ENCODE measurements at regions not wholly inside any gene's neighbourhood (a gene's known extent, or its start where the extent isn't known, plus 50 kb on each side); places are given as distances from the start of the nearest gene placed in this dataset.

- no peak for ATAC-seq
- no peaks in the 10 kb centered on the region for H3K27me3 ChIP-seq
- H3K9me3 ChIP-seq, result no peaks in the 10 kb centered on the region
- no peak overlapping the region for H3K4me3 ChIP-seq
- DNase-seq, result no peak
- intact Hi-C loops (cut with DNase I), result no loop called here
- peaks cover 5% of the 10 kb centered on the region for H3K36me3 ChIP-seq
- H3K4me1 ChIP-seq, result peaks cover 15% of the 10 kb centered on the region
- no peak for TF ChIP-seq CTCF (IDR thresholded peaks at IDR 0.05)
- H3K27ac ChIP-seq, result no peak overlapping the region
These were observed 292.0 kb upstream of the DMRT1 start for GRCh38 chr9:549455-549997.

- TF ChIP-seq CTCF (IDR thresholded peaks at IDR 0.05), result no peak
- peaks cover 5% of the 10 kb centered on the region for H3K36me3 ChIP-seq
- no peaks in the 10 kb centered on the region for H3K9me3 ChIP-seq
- peaks cover 15% of the 10 kb centered on the region for H3K4me1 ChIP-seq
- no peak overlapping the region for H3K4me3 ChIP-seq
- no peak overlapping the region for H3K27ac ChIP-seq
- no peak for ATAC-seq
- intact Hi-C loops (cut with DNase I), result no loop called here
- no peaks in the 10 kb centered on the region for H3K27me3 ChIP-seq
- no peak for DNase-seq
These were observed 291.2 kb upstream of the DMRT1 start for GRCh38 chr9:550333-550732.

- intact Hi-C loops (cut with DNase I), result no loop called here
- H3K36me3 ChIP-seq, result peaks cover 5% of the 10 kb centered on the region
- ATAC-seq, result no peak
- DNase-seq, result no peak
- no peak overlapping the region for H3K4me3 ChIP-seq
- H3K9me3 ChIP-seq, result no peaks in the 10 kb centered on the region
- H3K4me1 ChIP-seq, result peaks cover 4% of the 10 kb centered on the region
- TF ChIP-seq CTCF (IDR thresholded peaks at IDR 0.05), result no peak
- no peaks in the 10 kb centered on the region for H3K27me3 ChIP-seq
- H3K27ac ChIP-seq, result no peak overlapping the region
These were observed 289.2 kb upstream of the DMRT1 start for GRCh38 chr9:551986-552929.

- Histone ChIP-seq H3K27me3 (no peaks in the 10 kb centered on the region), H3K27ac (no peak overlapping the region), H3K4me3 (no peak overlapping the region), H3K36me3 (no peaks in the 10 kb centered on the region), H3K9me3 (no peaks in the 10 kb centered on the region), H3K4me1 (peaks cover 4% of the 10 kb centered on the region)
- DNase-seq (no peak), ATAC-seq (no peak)
- TF ChIP-seq CTCF (IDR thresholded peaks at IDR 0.05), result no peak
- intact Hi-C loops (cut with DNase I), result no loop called here
These were observed 286.0 kb upstream of the DMRT1 start for GRCh38 chr9:555493-555892.

GRCh38 chr9:556199-556598 is 285.3 kb upstream of the DMRT1 start:
- H3K27me3 ChIP-seq, result no peaks in the 10 kb centered on the region
- H3K4me3 ChIP-seq, result no peak overlapping the region
- intact Hi-C loops (cut with DNase I), result no loop called here
- DNase-seq (no peak), ATAC-seq (no peak)
- no peak overlapping the region for H3K27ac ChIP-seq
- TF ChIP-seq CTCF (IDR thresholded peaks at IDR 0.05), result no peak
- no peaks in the 10 kb centered on the region for H3K9me3 ChIP-seq
- H3K4me1 ChIP-seq, result peaks cover 4% of the 10 kb centered on the region
- no peaks in the 10 kb centered on the region for H3K36me3 ChIP-seq
